T-helper 1 cell (primary cell): ENCODE measurements at regions not wholly inside any gene's neighbourhood (a gene's known extent, or its start where the extent isn't known, plus 50 kb on each side); places are given as distances from the start of the nearest gene placed in this dataset.
"Not testable (repeated sequence)": the region's sequence is repeated elsewhere in the genome, so short reads cannot be mapped to it uniquely, and the experiment has no call there.

Experiments used
- DNase-seq, 5 donors: peaks; one replicate each; pipeline ENCODE4 v3.0.0-alpha.2; 2012 to 2020

GRCh38 chr11:112519751-112520150, 259.1 kb upstream of the PLET1 start:
- DNase-seq = no peak

GRCh38 chr11:112520354-112520753, 259.7 kb upstream of the PLET1 start:
- DNase-seq = no peak

GRCh38 chr11:112522536-112522935, 261.9 kb upstream of the PLET1 start:
- no peak for DNase-seq

GRCh38 chr11:112523031-112523430, 262.4 kb upstream of the PLET1 start:
- no peak for DNase-seq

GRCh38 chr11:112523477-112523876, 262.8 kb upstream of the PLET1 start:
- no peak for DNase-seq

- DNase-seq = no peak
Observed at GRCh38 chr11:112523951-112524350, 263.3 kb upstream of the PLET1 start.

- no peak for DNase-seq
Observed at GRCh38 chr11:112524798-112525197, 264.1 kb upstream of the PLET1 start.

GRCh38 chr11:112525270-112525669, 264.6 kb upstream of the PLET1 start:
- DNase-seq = no peak

GRCh38 chr11:112525844-112526590, 265.4 kb upstream of the PLET1 start:
- DNase-seq = no peak

- DNase-seq = no peak
Observed at GRCh38 chr11:112526699-112527416, 266.2 kb upstream of the PLET1 start.

- DNase-seq = no peak
Observed at GRCh38 chr11:112529071-112529470, 268.4 kb upstream of the PLET1 start.

- DNase-seq = no peak
Observed at GRCh38 chr11:112532506-112532905, 271.8 kb upstream of the PLET1 start.

- no peak for DNase-seq
Observed at GRCh38 chr11:112533682-112534081, 273.0 kb upstream of the PLET1 start.

GRCh38 chr11:112534208-112534607, 273.5 kb upstream of the PLET1 start:
- no peak for DNase-seq

- DNase-seq = no peak
Observed at GRCh38 chr11:112537026-112537425, 276.4 kb upstream of the PLET1 start.

- no peak for DNase-seq
Observed at GRCh38 chr11:112537846-112538330, 277.2 kb upstream of the PLET1 start.

GRCh38 chr11:112538534-112539280, 278.0 kb upstream of the PLET1 start:
- DNase-seq = no peak

- not testable (repeated sequence) for DNase-seq
Observed at GRCh38 chr11:112539281-112539555, 278.6 kb upstream of the PLET1 start.

- DNase-seq = no peak
Observed at GRCh38 chr11:112539741-112540140, 279.1 kb upstream of the PLET1 start.

GRCh38 chr11:112540261-112540660, 279.6 kb upstream of the PLET1 start:
- no peak for DNase-seq

GRCh38 chr11:112541140-112542046, 280.7 kb upstream of the PLET1 start:
- no peak for DNase-seq

- DNase-seq = no peak
Observed at GRCh38 chr11:112542479-112542878, 281.8 kb upstream of the PLET1 start.

GRCh38 chr11:112543390-112543789, 282.7 kb upstream of the PLET1 start:
- DNase-seq = no peak
